ENCODE measurements at regions not wholly inside any gene's neighbourhood (a gene's known extent, or its start where the extent isn't known, plus 50 kb on each side); places are given as distances from the start of the nearest gene placed in this dataset.

- intact Hi-C loops (cut with micrococcal nuclease) = loop anchor here (10.0 kb wide), 1 partner anchor 429 kb away; no protein-coding TSS in a partner anchor
- Mint-ChIP-seq H3K4me3 (no peak overlapping the region), H3K27me3 (ENCODE audit: low read depth) (no peaks in the 10 kb centered on the region), H3K27ac (no peak overlapping the region), H3K36me3 (ENCODE audit: low read depth) (peaks cover 2% of the 10 kb centered on the region), H3K4me1 (ENCODE audit: low read depth) (peaks cover 34% of the 10 kb centered on the region), H3K9me3 (no peaks in the 10 kb centered on the region)
- no peak for DNase-seq
- CTCF ChIA-PET = interaction anchor here (0.7 to 2.1 kb wide), 4 partner anchors 214 to 548 kb away, joined by 3 to 6 read pairs (median 3); no protein-coding TSS in a partner anchor
These were observed 78.3 kb upstream of the MAP4K3 start for GRCh38 chr2:39515273-39515896.

- Mint-ChIP-seq H3K4me3 (no peak overlapping the region), H3K27me3 (ENCODE audit: low read depth) (no peaks in the 10 kb centered on the region), H3K4me1 (ENCODE audit: low read depth) (peaks cover 34% of the 10 kb centered on the region), H3K27ac (no peak overlapping the region), H3K9me3 (peaks cover 3% of the 10 kb centered on the region), H3K36me3 (ENCODE audit: low read depth) (peaks cover 3% of the 10 kb centered on the region)
- intact Hi-C loops (cut with micrococcal nuclease) = loop anchor here (10.0 kb wide), 1 partner anchor 429 kb away; no protein-coding TSS in a partner anchor
- CTCF ChIA-PET = interaction anchor here (0.7 to 0.8 kb wide), 3 partner anchors 217 to 548 kb away, joined by 3 read pairs; no protein-coding TSS in a partner anchor
- no peak for DNase-seq
These were observed 78.8 kb upstream of the MAP4K3 start for GRCh38 chr2:39515897-39516346.

- H3K36me3 Mint-ChIP-seq (ENCODE audit: low read depth) = peaks cover 4% of the 10 kb centered on the region
These were observed 79.4 kb upstream of the MAP4K3 start for GRCh38 chr2:39516347-39517101.

GRCh38 chr2:39517102-39517436, 80.0 kb upstream of the MAP4K3 start:
- intact Hi-C loops (cut with micrococcal nuclease) = loop anchor here (10.0 kb wide), 1 partner anchor 428 kb away; no protein-coding TSS in a partner anchor
- peaks cover 12% of the 10 kb centered on the region for H3K9me3 Mint-ChIP-seq
- DNase-seq = no peak
- peaks cover 4% of the 10 kb centered on the region for H3K36me3 Mint-ChIP-seq (ENCODE audit: low read depth)
- no peaks in the 10 kb centered on the region for H3K27me3 Mint-ChIP-seq (ENCODE audit: low read depth)
- CTCF ChIA-PET = no interaction called here
- H3K4me1 Mint-ChIP-seq (ENCODE audit: low read depth) = peaks cover 23% of the 10 kb centered on the region
- H3K27ac Mint-ChIP-seq = no peak overlapping the region
- no peak overlapping the region for H3K4me3 Mint-ChIP-seq

More at GRCh38 chr2:39516347-39517101, 79.4 kb upstream of the MAP4K3 start:
- H3K27me3 Mint-ChIP-seq (ENCODE audit: low read depth) = no peaks in the 10 kb centered on the region
- no peak for DNase-seq
- H3K4me1 Mint-ChIP-seq (ENCODE audit: low read depth) = peaks cover 29% of the 10 kb centered on the region
- H3K9me3 Mint-ChIP-seq = peaks cover 9% of the 10 kb centered on the region
- H3K4me3 Mint-ChIP-seq = no peak overlapping the region
- CTCF ChIA-PET = no interaction called here
- H3K27ac Mint-ChIP-seq = no peak overlapping the region
- intact Hi-C loops (cut with micrococcal nuclease) = loop anchor here (10.0 kb wide), 1 partner anchor 428 kb away; no protein-coding TSS in a partner anchor

GRCh38 chr2:39517622-39518021, 80.5 kb upstream of the MAP4K3 start:
- no peak overlapping the region for H3K4me3 Mint-ChIP-seq
- H3K27me3 Mint-ChIP-seq (ENCODE audit: low read depth) = no peaks in the 10 kb centered on the region
- peaks cover 10% of the 10 kb centered on the region for H3K36me3 Mint-ChIP-seq (ENCODE audit: low read depth)
- H3K9me3 Mint-ChIP-seq = peaks cover 17% of the 10 kb centered on the region
- peaks cover 18% of the 10 kb centered on the region for H3K4me1 Mint-ChIP-seq (ENCODE audit: low read depth)
- CTCF ChIA-PET = no interaction called here
- H3K27ac Mint-ChIP-seq = no peak overlapping the region
- intact Hi-C loops (cut with micrococcal nuclease) = loop anchor here (10.0 kb wide), 1 partner anchor 427 kb away; no protein-coding TSS in a partner anchor
- DNase-seq = no peak

- no peaks in the 10 kb centered on the region for H3K27me3 Mint-ChIP-seq (ENCODE audit: low read depth)
- H3K9me3 Mint-ChIP-seq = peaks cover 18% of the 10 kb centered on the region
- DNase-seq = no peak
- peaks cover 10% of the 10 kb centered on the region for H3K36me3 Mint-ChIP-seq (ENCODE audit: low read depth)
- no peak overlapping the region for H3K4me3 Mint-ChIP-seq
- H3K4me1 Mint-ChIP-seq (ENCODE audit: low read depth) = no peaks in the 10 kb centered on the region
- intact Hi-C loops (cut with micrococcal nuclease) = loop anchor here (10.0 kb wide), 1 partner anchor 425 kb away; no protein-coding TSS in a partner anchor
- no peak overlapping the region for H3K27ac Mint-ChIP-seq
- CTCF ChIA-PET = no interaction called here
These were observed 82.8 kb upstream of the MAP4K3 start for GRCh38 chr2:39519886-39520285.

GRCh38 chr2:39521876-39522517, 84.9 kb upstream of the MAP4K3 start:
- DNase-seq = no peak
- CTCF ChIA-PET = interaction anchor here (1.1 kb wide), 1 partner anchor 232 kb away, joined by 3 read pairs; no protein-coding TSS in a partner anchor
- intact Hi-C loops (cut with micrococcal nuclease) = no loop called here
- H3K4me3 Mint-ChIP-seq = no peak overlapping the region
- peaks cover 10% of the 10 kb centered on the region for H3K36me3 Mint-ChIP-seq (ENCODE audit: low read depth)
- peaks cover 18% of the 10 kb centered on the region for H3K9me3 Mint-ChIP-seq
- H3K27me3 Mint-ChIP-seq (ENCODE audit: low read depth) = no peaks in the 10 kb centered on the region
- no peak overlapping the region for H3K27ac Mint-ChIP-seq
- no peaks in the 10 kb centered on the region for H3K4me1 Mint-ChIP-seq (ENCODE audit: low read depth)

- Mint-ChIP-seq H3K4me1 (ENCODE audit: low read depth) (no peaks in the 10 kb centered on the region), H3K27ac (no peak overlapping the region), H3K27me3 (ENCODE audit: low read depth) (no peaks in the 10 kb centered on the region), H3K4me3 (no peak overlapping the region), H3K9me3 (peaks cover 18% of the 10 kb centered on the region), H3K36me3 (ENCODE audit: low read depth) (peaks cover 10% of the 10 kb centered on the region)
- CTCF ChIA-PET = no interaction called here
- no peak for DNase-seq
- intact Hi-C loops (cut with micrococcal nuclease) = no loop called here
These were observed 85.4 kb upstream of the MAP4K3 start for GRCh38 chr2:39522518-39522877.

GRCh38 chr2:39523308-39524044, 86.4 kb upstream of the MAP4K3 start:
- Mint-ChIP-seq H3K36me3 (ENCODE audit: low read depth) (peaks cover 10% of the 10 kb centered on the region), H3K4me3 (no peak overlapping the region), H3K9me3 (peaks cover 18% of the 10 kb centered on the region), H3K27me3 (ENCODE audit: low read depth) (no peaks in the 10 kb centered on the region), H3K27ac (no peak overlapping the region), H3K4me1 (ENCODE audit: low read depth) (no peaks in the 10 kb centered on the region)
- CTCF ChIA-PET = interaction anchor here (0.6 to 0.8 kb wide), 3 partner anchors 14 to 146 kb away, joined by 3 to 4 read pairs (median 3); no protein-coding TSS in a partner anchor
- intact Hi-C loops (cut with micrococcal nuclease) = no loop called here
- no peak for DNase-seq

GRCh38 chr2:39524061-39524460, 87.0 kb upstream of the MAP4K3 start:
- intact Hi-C loops (cut with micrococcal nuclease) = no loop called here
- peaks cover 10% of the 10 kb centered on the region for H3K36me3 Mint-ChIP-seq (ENCODE audit: low read depth)
- CTCF ChIA-PET = interaction anchor here (0.6 to 0.8 kb wide), 3 partner anchors 13 to 147 kb away, joined by 3 to 4 read pairs (median 3); no protein-coding TSS in a partner anchor

GRCh38 chr2:39524756-39525635, 87.9 kb upstream of the MAP4K3 start:
- no peaks in the 10 kb centered on the region for H3K27me3 Mint-ChIP-seq (ENCODE audit: low read depth)
- H3K4me3 Mint-ChIP-seq = no peak overlapping the region
- intact Hi-C loops (cut with micrococcal nuclease) = no loop called here
- H3K36me3 Mint-ChIP-seq (ENCODE audit: low read depth) = peaks cover 10% of the 10 kb centered on the region
- no peaks in the 10 kb centered on the region for H3K4me1 Mint-ChIP-seq (ENCODE audit: low read depth)
- no peak for DNase-seq
- peaks cover 18% of the 10 kb centered on the region for H3K9me3 Mint-ChIP-seq
- CTCF ChIA-PET = interaction anchor here (0.8 kb wide), 1 partner anchor 12 kb away, joined by 3 read pairs; no protein-coding TSS in a partner anchor
- H3K27ac Mint-ChIP-seq = no peak overlapping the region

More at GRCh38 chr2:39524061-39524460, 87.0 kb upstream of the MAP4K3 start:
- Mint-ChIP-seq H3K9me3 (peaks cover 18% of the 10 kb centered on the region), H3K27me3 (ENCODE audit: low read depth) (no peaks in the 10 kb centered on the region), H3K4me1 (ENCODE audit: low read depth) (no peaks in the 10 kb centered on the region), H3K27ac (no peak overlapping the region), H3K4me3 (no peak overlapping the region)
- no peak for DNase-seq

All from activated naive CD4-positive, alpha-beta T cell treated with anti-CD3 and anti-CD28 coated beads for 36 hours (primary cell).